Transverse colon (tissue), 4 donors: ENCODE measurements at regions not wholly inside any gene's neighbourhood (a gene's known extent, or its start where the extent isn't known, plus 50 kb on each side); places are given as distances from the start of the nearest gene placed in this dataset.

ENCODE experiments used
- DNase-seq: peaks from one replicate; pipeline ENCODE4 v3.0.0-alpha.2; 2019
- H3K27ac ChIP-seq, 4 donors: fragments of 200-600 bp; sonication (generic); 2 replicates each; pipeline ENCODE4 v1.5.1; 2016 to 2018; ENCODE audit warnings: inconsistent platforms in 4 of 4
- H3K27me3 ChIP-seq: fragments of 200-600 bp; sonication (generic); 2 replicates; pipeline ENCODE4 v1.5.1; 2017; ENCODE audit warnings: inconsistent platforms
- H3K36me3 ChIP-seq, 4 donors: fragments of 200-600 bp; sonication (generic); 2 replicates each; pipeline ENCODE4 v1.5.1; 2017 to 2019; ENCODE audit warnings: inconsistent platforms in 4 of 4
- H3K4me1 ChIP-seq, 4 donors: fragments of 200-600 bp; sonication (generic); 2 replicates each; pipeline ENCODE4 v1.5.1; 2017 to 2020; ENCODE audit warnings: inconsistent platforms in 4 of 4
- H3K4me3 ChIP-seq, 4 donors: fragments of 200-600 bp; sonication (generic); 1 replicate in 1 of 4; 2 replicates in 3 of 4; pipeline versions ENCODE4 v1.5.1 to v1.6.1; 2017 to 2019; ENCODE audit warnings: inconsistent platforms in 4 of 4
- H3K9me3 ChIP-seq, 2 donors: fragments of 200-600 bp; sonication (generic); 2 replicates each; pipeline ENCODE4 v1.5.1; 2017 to 2019; ENCODE audit warnings: inconsistent platforms in 2 of 2
- CTCF ChIP-seq, 5 experiments: fragments of 200-600 bp in 3 of 5; fragments of 450-650 bp in 2 of 5; sonication (generic) in 3 of 5; IDR thresholded peaks; 1 replicate in 2 of 5; 2 replicates in 3 of 5; pipeline ENCODE4 v1.5.1; 2016 to 2017; ENCODE audit warnings: antibody characterized with exemption in 5 of 5, inconsistent platforms in 3 of 5, mild to moderate bottlenecking in 2 of 5, moderate library complexity in 1 of 5
- EP300 ChIP-seq: sonication (generic); formaldehyde crosslinking; IDR thresholded peaks from one replicate; pipeline ENCODE4 v1.6.1; 2017; ENCODE audit warnings: antibody characterized with exemption, low read depth
- POLR2A ChIP-seq: fragments of 450-650 bp; IDR thresholded peaks from one replicate; pipeline ENCODE4 v1.6.1; 2016; ENCODE audit warnings: antibody characterized with exemption, mild to moderate bottlenecking, moderate library complexity
- POLR2AphosphoS5 ChIP-seq, 3 donors: sonication (generic); formaldehyde crosslinking; IDR thresholded peaks; one replicate each; pipeline ENCODE4 v1.6.1; 2016; ENCODE audit warnings: antibody characterized with exemption in 3 of 3
- WGBS, 2 donors: methylation state at CpG; one replicate each; pipeline ENCODE4 v1.1.5; 2018; ENCODE audit warnings: low coverage in 1 of 2; 5-methylcytosine and 5-hydroxymethylcytosine counted together
- in situ Hi-C, 4 donors: fragments of 200-750 bp; cut with MboI; loops; one replicate each; pipeline versions ENCODE4 v1.15.0 to v1.15.1; 2017; ENCODE audit warnings: low sequenced_read_pairs in 3 of 4, low pct_ligation_motif_present in 1 of 4, low pct_unique_long_range_greater_than_20kb in 1 of 4
- intact Hi-C: fragments of 100-400 bp; cut with DNase I; formaldehyde crosslinking; loops from one replicate; pipeline ENCODE4 v1.15.1; 2023; ENCODE audit warnings: low total_unique reads

GRCh38 chr13:103539265-103539664 is 473.0 kb upstream of the SLC10A2 start:
- no peaks in the 10 kb centered on the region for H3K36me3 ChIP-seq
- H3K4me3 ChIP-seq, result no peak overlapping the region
- no peak overlapping the region for H3K27ac ChIP-seq
- H3K9me3 ChIP-seq, result no peaks in the 10 kb centered on the region
- no peaks in the 10 kb centered on the region for H3K4me1 ChIP-seq
- intact Hi-C loops (no loop called here), in situ Hi-C loops (no loop called here)
- no peak for DNase-seq
- no peaks in the 10 kb centered on the region for H3K27me3 ChIP-seq
- TF ChIP-seq POLR2AphosphoS5 (IDR thresholded peaks at IDR 0.05) (no peak), EP300 (no peak), POLR2A (no peak), CTCF (IDR thresholded peaks at IDR 0.05) (no peak)
- 37 to 55% methylated on average over 3 of the region's 3 CpGs for WGBS, 2 donors

- no peaks in the 10 kb centered on the region for H3K4me1 ChIP-seq
- in situ Hi-C loops, result no loop called here
- no peak overlapping the region for H3K4me3 ChIP-seq
- H3K27ac ChIP-seq, result no peak overlapping the region
- H3K27me3 ChIP-seq, result no peaks in the 10 kb centered on the region
- TF ChIP-seq CTCF (IDR thresholded peaks at IDR 0.05) (no peak), POLR2A (no peak), EP300 (no peak), POLR2AphosphoS5 (IDR thresholded peaks at IDR 0.05) (no peak)
- H3K36me3 ChIP-seq, result no peaks in the 10 kb centered on the region
- 70 to 80% methylated on average over 3 of the region's 3 CpGs for WGBS, 2 donors
- intact Hi-C loops, result no loop called here
- H3K9me3 ChIP-seq, result no peaks in the 10 kb centered on the region
- DNase-seq, result no peak
These were observed 471.4 kb upstream of the SLC10A2 start for GRCh38 chr13:103537616-103538015.

GRCh38 chr13:103531278-103531677 is 465.1 kb upstream of the SLC10A2 start:
- in situ Hi-C loops, result no loop called here

GRCh38 chr13:103528437-103528836 is 462.2 kb upstream of the SLC10A2 start:
- DNase-seq, result no peak
- intact Hi-C loops, result no loop called here
- 43 to 75% methylated on average over 2 of the region's 2 CpGs for WGBS, 2 donors
- Histone ChIP-seq H3K27me3 (no peaks in the 10 kb centered on the region), H3K4me1 (peaks cover 0 to 10% (median 3%) of the 10 kb centered on the region in 4 donors), H3K4me3 (no peak overlapping the region), H3K36me3 (no peaks in the 10 kb centered on the region), H3K27ac (no peak overlapping the region), H3K9me3 (no peaks in the 10 kb centered on the region)
- in situ Hi-C loops, result no loop called here
- TF ChIP-seq CTCF (IDR thresholded peaks at IDR 0.05), result no peak
- no peak for TF ChIP-seq POLR2AphosphoS5 (IDR thresholded peaks at IDR 0.05)
- TF ChIP-seq EP300, result no peak
- TF ChIP-seq POLR2A, result no peak

More at GRCh38 chr13:103531278-103531677, 465.1 kb upstream of the SLC10A2 start:
- TF ChIP-seq EP300, result no peak
- no peak overlapping the region for H3K27ac ChIP-seq
- no peaks in the 10 kb centered on the region for H3K27me3 ChIP-seq
- H3K36me3 ChIP-seq, result no peaks in the 10 kb centered on the region
- H3K4me1 ChIP-seq, result peaks cover 0 to 10% (median 3%) of the 10 kb centered on the region in 4 donors
- WGBS, 2 donors, result 18 to 42% methylated on average over 1 of the region's 1 CpG
- no peaks in the 10 kb centered on the region for H3K9me3 ChIP-seq
- H3K4me3 ChIP-seq, result no peak overlapping the region
- no peak for DNase-seq
- intact Hi-C loops, result no loop called here

GRCh38 chr13:103525530-103525929 is 459.3 kb upstream of the SLC10A2 start:
- no peak for DNase-seq
- Histone ChIP-seq H3K27ac (no peak overlapping the region), H3K4me3 (no peak overlapping the region), H3K36me3 (no peaks in the 10 kb centered on the region), H3K27me3 (no peaks in the 10 kb centered on the region), H3K9me3 (no peaks in the 10 kb centered on the region), H3K4me1 (no peaks in the 10 kb centered on the region)
- intact Hi-C loops (no loop called here), in situ Hi-C loops (no loop called here)
- WGBS, 2 donors, result 89 to 90% methylated on average over 1 of the region's 1 CpG
- TF ChIP-seq POLR2A (no peak), CTCF (IDR thresholded peaks at IDR 0.05) (no peak), EP300 (no peak), POLR2AphosphoS5 (IDR thresholded peaks at IDR 0.05) (no peak)
